ENCODE measurements at regions not wholly inside any gene's neighbourhood (a gene's known extent, or its start where the extent isn't known, plus 50 kb on each side); places are given as distances from the start of the nearest gene placed in this dataset.

DNA sequence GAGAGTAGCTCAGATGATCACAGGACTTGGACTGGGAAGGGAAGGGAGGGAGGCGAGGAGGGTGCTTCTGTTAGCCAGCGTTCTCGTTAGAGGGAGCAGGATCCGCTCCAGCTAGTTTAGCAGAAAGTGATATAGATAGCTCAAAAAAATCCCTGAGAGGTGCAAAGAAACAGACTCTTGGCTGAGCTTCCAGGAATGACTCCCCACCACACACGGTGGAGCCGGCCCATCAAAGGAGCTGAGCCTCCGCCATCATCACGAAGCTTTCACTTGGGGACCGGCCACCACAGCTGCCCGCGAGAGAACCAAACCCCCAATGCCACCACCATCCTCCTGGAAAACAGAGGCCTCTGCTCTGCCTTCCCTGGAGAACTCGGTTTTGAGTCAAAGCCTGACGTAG lies 124.6 kb upstream of the BCL2L14 start:
- no peak for DNase-seq (ENCODE audit: low read depth)
- in situ Hi-C loops (cut with HindIII; ENCODE audit: low pct_unique_long_range_greater_than_20kb, low sequenced_read_pairs) = no loop called here

DNA sequence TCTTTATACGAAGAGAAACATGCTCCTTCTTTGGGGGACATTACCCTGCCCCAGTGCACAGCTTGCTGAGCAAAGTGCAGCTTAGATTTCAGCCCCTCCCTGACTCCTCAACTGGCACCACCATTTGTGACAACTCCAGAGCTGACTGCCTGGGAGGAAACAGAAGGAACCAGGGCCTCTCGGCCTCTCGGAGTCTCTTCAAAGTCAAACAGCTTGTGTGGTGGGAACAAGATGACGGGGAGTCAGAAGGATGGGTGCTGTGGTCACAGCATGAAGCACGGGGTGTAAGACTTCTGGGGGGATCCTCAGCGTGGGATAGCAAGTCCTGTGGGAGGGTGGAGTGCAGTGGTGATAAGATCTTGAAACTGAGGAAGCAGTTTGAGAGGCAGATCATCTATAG lies 123.5 kb upstream of the BCL2L14 start:
- in situ Hi-C loops (cut with HindIII; ENCODE audit: low pct_unique_long_range_greater_than_20kb, low sequenced_read_pairs) = no loop called here
- no peak for DNase-seq (ENCODE audit: low read depth)

DNA sequence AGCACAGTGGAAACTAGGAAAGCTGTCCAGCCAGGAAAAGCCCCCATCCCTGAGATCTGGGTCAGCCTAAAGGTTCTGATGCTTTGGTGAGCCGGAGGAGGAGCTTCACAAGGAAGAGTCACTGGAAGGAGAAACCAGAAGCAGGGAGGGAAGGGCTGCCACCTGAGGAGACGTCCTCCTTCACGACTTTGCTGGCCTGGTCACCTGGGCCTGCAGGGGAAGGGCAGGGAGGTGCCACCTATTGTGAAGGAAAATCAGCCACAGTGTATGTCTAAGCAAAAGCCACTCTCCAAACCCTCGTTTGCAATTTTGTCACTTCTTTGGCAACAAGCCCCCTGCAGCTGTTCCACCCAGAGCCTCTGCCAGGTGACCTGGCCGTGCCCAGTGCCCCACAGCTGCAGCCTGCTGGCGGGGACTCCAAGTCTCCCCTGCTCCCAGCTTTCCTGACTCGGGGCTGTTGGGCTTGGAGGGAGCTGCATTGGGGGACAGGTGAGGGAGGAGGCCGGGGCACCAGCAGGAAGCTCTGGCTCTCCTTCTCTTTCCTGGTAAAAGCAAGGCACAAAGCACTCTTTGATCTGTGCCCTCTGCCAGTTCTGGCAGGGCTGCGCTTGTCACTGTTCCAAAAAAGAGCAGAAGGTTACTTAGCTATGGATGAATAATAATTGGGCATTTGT lies 120.9 kb upstream of the BCL2L14 start:
- no peak for DNase-seq (ENCODE audit: low read depth)
- in situ Hi-C loops (cut with HindIII; ENCODE audit: low pct_unique_long_range_greater_than_20kb, low sequenced_read_pairs) = no loop called here

DNA sequence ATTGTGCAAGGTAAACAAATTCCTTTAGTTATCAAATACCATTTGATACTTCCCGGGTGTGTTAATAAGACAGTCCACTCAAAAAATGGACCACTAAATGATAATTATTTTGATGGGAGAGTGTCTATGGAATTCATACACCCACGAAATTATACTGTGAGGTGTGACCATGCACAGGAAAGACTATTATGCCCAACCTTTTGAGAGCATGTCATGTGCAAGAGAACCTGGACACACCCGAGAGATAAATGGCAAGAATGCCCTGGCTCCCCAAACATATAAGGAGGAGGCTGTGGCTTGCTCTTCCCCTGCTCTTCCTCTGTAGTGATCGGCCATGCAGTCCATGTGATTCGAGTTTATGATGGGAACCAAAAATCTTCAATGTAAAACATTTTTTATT lies 119.5 kb upstream of the BCL2L14 start:
- DNase-seq (ENCODE audit: low read depth) = no peak
- in situ Hi-C loops (cut with HindIII; ENCODE audit: low pct_unique_long_range_greater_than_20kb, low sequenced_read_pairs) = no loop called here

DNA sequence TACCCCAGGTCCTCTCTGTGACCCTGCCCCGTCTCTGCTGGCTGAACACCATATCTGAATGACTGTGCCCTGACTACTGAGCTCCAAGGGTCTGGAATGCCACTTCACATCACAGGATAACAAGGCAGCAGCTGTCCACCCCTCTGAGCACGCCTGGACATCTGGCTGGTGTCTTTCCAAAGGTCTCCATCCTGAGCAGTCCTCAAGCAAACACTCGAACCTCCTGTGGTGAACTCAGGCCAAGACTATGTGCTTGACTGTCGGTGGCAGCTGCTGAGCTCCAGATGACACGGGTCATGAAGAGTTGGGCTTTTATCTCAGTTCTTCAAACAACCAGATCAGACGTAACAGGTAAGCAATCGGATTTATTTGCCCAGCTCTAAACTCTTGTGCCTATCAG lies 117.2 kb upstream of the BCL2L14 start:
- in situ Hi-C loops (cut with HindIII; ENCODE audit: low pct_unique_long_range_greater_than_20kb, low sequenced_read_pairs) = no loop called here
- DNase-seq (ENCODE audit: low read depth) = no peak

DNA sequence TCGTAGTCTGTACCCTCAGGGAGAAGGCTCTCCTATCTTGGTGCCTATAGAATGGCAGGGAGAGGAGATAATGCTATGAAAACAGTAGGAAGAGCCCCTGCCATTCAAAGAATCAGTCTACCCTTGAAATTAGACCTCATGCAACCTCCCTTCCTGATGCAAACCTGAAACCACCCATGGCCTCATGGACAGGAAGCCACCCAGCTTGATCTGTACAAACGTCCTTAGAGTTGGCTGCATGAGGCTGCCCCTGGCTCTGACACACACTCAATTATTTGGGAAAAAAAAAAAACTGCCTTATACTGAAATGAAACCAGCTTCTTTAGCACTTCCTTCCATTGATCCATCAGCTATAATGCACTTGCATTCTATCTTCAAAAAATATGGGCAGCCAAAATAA lies 116.6 kb upstream of the BCL2L14 start:
- in situ Hi-C loops (cut with HindIII; ENCODE audit: low pct_unique_long_range_greater_than_20kb, low sequenced_read_pairs) = no loop called here
- no peak for DNase-seq (ENCODE audit: low read depth)

DNA sequence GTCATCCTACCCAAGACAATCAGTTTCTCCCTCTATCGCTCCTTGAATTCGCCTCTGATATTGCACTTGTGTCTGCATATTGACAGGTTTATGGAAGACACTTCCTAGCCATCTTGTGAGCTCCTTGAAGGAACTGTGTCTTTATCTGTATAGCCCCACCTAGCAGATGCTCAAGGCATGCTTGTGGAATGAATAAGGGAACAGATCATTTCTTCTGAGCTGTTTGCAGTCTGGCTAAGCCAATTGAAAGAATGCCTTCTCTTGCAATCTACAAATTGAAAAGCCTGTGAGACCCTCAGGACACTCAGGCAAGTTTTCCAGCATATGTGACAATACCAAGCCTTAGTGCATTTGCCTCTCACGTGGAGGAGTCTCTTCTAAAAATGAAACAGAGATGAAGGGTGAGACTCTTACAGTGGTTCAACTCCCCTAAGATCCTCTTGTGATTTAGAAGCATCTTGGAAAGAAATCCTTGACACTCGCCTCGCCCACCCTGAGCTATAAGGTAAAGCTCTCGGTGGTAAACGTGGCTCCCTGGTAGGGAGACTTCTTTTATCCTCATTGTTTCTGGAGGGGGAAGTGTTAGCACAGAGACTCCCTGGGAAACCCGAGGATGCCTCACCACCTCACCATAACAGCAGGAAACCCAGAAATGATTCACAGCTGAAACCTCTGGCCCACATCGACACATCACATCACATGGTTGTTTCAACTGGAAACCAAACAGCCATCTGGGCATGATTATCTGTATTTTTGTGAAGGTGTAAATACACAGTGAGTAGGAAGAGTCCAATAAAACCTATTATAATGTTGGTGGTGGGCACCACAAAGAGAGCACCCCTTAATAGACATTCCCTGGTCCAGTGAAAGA lies 112.3 kb upstream of the BCL2L14 start:
- peak; percentile 35 for DNase-seq (ENCODE audit: low read depth)
- in situ Hi-C loops (cut with HindIII; ENCODE audit: low pct_unique_long_range_greater_than_20kb, low sequenced_read_pairs) = no loop called here

DNA sequence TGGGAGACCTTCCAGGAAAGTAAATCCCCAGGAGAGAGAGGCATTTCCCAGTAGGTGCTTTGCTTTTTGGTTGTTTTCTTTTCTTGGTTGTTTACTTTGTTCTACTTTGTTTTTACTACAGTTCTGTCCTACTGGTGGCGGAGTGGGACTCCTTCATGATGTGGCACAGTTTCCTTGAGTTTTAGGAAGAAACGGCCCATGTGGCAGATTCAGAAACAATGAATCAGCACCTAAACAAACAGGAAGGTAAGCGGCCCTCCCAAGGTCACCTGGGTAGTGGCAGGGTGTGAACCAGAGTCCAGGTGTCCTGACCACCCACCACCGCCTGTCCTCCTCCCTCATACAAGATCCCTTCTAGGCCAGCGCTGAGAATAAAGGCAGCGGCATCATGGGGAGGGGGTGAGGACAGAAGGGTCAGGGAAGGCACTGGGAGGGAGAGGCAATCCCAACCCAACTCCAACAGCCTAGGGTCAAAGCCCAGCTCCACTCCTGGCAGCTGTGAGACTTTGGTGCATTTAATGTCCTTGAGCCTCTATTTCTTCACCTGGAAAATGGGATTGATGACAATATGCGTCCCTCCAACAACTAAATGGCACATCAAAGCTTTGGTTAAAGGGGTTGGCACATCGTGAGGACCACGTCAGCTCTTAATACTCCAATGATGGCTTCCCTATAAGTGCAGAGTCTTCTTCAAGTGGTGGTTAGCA lies 111.5 kb upstream of the BCL2L14 start:
- in situ Hi-C loops (cut with HindIII; ENCODE audit: low pct_unique_long_range_greater_than_20kb, low sequenced_read_pairs) = no loop called here
- peak; percentile 16 for DNase-seq (ENCODE audit: low read depth)

DNA sequence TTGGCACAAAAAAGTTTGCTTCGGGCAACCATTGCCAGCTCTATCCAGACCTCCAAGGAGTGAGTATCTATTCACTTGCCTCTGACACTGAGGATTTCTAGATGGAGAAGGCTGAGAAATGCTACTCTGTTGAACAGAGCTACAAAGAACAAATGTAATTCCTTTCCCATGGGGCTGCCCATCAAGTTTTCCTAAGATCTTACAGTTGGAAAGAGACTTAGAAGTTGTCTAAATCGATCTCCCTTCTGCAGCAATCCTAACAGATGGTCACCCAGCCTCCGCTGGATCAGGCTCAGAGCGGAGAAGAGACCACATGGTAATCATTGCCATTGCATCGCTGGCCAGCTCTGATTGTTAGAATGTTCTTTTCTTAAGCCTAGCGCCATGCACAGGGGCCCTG lies 110.1 kb upstream of the BCL2L14 start:
- DNase-seq (ENCODE audit: low read depth) = no peak
- in situ Hi-C loops (cut with HindIII; ENCODE audit: low pct_unique_long_range_greater_than_20kb, low sequenced_read_pairs) = no loop called here

DNA sequence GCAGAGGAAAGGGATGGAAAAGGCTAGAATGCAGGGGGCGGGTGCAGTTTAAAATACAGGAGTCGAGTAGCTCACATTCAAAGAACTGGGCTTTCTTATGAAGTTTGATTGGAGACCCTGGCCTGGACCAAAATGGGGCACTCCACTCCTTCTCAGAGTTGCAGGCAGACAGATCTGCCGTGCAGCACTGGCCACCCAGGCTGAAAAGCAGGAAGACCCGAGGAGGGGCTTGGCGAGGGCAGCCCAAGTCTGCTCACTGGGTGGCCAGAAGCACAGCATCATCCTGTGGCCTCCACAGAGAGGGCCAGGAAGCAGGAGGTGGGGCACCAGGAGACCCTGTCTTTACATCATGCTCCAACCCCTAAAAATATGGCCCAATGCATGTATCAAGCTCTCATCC lies 109.1 kb upstream of the BCL2L14 start:
- in situ Hi-C loops (cut with HindIII; ENCODE audit: low pct_unique_long_range_greater_than_20kb, low sequenced_read_pairs) = no loop called here
- DNase-seq (ENCODE audit: low read depth) = no peak

DNA sequence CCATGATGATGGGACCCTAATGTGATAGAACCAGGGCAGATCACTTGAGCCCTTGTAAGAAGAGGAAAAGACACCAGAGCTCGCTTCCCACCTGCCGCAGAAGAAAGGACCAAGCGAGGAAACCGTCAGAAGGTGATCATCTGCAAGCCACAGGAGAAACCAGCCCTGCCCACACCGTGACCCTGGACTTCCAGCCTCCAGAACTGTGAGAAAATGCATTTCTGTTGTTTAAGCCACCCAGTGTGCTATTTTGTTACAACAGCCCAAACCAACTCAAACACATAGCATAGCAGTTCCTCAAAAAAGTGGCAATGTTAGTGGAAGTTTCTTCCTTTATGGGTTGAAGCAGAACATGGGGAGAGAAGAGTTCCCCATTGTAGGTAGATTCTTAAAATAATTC lies 107.9 kb upstream of the BCL2L14 start:
- DNase-seq (ENCODE audit: low read depth) = no peak
- in situ Hi-C loops (cut with HindIII; ENCODE audit: low pct_unique_long_range_greater_than_20kb, low sequenced_read_pairs) = no loop called here

DNA sequence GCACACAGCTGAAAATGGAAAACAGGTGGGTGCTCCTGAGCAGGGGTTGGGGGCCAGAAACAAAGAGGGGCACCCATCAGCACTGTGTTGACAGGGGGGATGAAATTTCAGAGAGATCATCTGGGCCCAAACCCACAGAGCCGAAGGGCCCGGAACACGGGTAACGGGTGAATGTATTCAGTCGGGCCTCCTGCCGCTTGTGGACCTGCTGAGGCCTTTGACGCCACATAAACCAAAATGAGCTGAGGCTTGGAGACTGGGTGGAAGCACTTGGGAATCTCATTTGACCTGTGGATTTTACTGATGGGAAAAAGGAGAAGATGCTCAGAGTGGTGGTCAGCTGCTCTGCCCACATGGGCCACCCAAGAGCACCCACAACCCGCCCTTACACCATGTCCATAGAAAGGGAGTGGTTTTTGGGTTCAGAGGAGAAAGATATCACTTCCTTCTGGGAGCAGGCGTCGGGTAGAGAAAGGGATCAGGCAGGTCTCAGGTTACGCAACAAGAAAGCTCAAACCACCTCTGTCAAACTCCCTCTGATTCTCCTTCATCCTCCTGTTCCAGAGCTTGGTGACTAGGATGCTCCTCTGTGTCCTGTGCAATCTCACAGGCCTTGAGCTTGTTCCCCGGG lies 106.8 kb upstream of the BCL2L14 start:
- in situ Hi-C loops (cut with HindIII; ENCODE audit: low pct_unique_long_range_greater_than_20kb, low sequenced_read_pairs) = no loop called here
- DNase-seq (ENCODE audit: low read depth) = no peak

DNA sequence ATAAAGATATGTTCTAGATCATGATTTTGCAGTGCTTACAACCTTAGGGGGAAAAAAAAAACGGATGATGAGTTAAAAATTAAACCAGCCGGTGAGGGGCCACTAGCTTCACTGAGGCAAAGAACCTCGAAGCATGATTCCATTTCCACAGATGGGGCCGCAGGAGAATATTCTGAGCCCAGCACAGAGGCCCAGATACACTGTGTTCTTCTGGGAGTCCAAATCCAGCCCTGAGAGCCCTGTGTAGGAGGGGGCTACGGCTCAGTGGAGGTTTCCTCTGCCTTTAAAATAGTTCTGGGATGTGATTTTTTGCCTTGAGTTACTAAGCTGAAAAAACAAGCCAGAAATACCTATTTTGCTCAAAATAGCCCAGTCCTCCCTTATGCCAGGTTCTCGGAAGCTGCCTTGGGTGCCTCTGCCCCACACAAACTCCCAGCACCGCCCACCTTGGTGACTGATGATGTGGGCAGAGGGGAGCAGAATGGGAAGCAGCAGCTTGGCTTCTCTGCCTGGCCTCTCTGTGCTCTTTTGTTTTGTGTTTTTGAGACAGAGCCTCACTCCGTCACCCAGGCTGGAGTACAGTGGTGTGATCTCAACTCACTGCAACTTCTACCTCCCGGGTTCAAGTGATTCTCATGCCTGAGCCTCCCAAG lies 105.4 kb upstream of the BCL2L14 start:
- no peak for DNase-seq (ENCODE audit: low read depth)

DNA sequence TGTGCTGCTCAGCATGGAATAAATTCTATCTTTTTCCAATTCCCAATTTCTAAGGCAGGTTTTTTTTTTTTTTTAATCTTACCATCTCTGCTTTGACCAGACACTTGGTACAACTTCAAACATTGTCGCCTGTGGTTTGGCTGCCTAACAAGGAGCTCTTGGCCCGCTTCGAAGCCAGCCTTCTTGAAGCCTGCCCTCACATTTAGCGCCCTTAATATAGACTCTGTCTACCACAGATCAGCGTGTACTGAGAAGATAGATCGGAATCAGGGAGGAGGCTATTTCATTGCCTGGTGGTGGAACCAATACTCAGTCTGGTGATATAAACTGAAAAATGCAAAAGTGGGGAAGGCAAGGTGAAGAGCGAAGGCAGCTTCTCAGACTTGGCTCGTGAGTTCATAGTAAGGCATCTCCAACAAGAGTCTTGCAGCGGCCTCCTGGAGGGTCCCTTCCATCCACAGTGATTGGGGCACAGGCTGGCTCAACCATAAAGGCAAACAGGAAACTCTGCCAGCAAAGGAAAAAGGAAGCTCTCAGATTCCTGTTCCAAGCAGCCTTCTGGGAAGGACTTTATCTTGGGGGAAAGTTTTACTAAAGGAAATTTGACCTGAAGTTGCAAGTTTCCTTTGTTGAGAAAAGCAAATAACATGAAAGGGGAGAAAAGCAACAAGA lies 103.2 kb upstream of the BCL2L14 start:
- DNase-seq (ENCODE audit: low read depth) = no peak
- in situ Hi-C loops (cut with HindIII; ENCODE audit: low pct_unique_long_range_greater_than_20kb, low sequenced_read_pairs) = no loop called here

More for the DNA sequence above, 105.4 kb upstream of the BCL2L14 start:
- in situ Hi-C loops (cut with HindIII; ENCODE audit: low pct_unique_long_range_greater_than_20kb, low sequenced_read_pairs) = no loop called here

DNA sequence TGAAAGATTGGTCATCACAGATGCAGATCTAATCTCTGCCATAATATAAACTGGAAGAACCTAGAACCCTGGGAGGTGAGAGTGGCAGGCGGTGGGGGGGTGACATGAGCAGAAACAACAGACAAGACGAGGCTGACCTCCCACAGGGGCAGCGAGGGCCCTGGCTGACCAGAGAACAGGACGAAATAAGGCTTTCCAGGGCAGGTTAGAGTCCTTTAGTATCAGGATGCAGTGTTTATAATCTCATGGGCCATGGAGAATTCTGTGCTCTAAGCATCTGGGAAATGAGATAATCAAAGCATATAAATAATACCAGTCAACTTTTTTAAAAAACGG lies 102.7 kb upstream of the BCL2L14 start:
- in situ Hi-C loops (cut with HindIII; ENCODE audit: low pct_unique_long_range_greater_than_20kb, low sequenced_read_pairs) = no loop called here

DNA sequence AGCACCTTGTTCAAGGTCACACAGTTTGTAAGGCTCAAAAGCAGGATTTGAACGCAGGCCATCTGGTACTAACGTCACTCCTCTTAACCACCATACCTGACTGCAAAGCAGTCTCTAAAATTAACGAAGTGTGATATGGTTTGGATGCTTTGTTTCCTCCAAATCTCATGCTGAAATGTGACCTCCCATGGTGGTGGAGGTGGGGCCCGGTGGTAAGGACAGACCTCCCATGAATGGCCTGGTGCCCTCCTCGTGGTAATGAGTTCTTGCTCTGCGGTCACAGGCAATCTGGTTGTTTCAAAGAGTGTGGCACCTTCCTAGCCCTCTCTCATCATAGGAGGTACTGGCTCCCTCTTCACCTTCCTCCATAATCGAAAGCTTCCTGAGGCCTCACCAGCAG lies 102.2 kb upstream of the BCL2L14 start:
- DNase-seq (ENCODE audit: low read depth) = no peak
- in situ Hi-C loops (cut with HindIII; ENCODE audit: low pct_unique_long_range_greater_than_20kb, low sequenced_read_pairs) = no loop called here

More for the DNA sequence above, 102.7 kb upstream of the BCL2L14 start:
- DNase-seq (ENCODE audit: low read depth) = no peak

DNA sequence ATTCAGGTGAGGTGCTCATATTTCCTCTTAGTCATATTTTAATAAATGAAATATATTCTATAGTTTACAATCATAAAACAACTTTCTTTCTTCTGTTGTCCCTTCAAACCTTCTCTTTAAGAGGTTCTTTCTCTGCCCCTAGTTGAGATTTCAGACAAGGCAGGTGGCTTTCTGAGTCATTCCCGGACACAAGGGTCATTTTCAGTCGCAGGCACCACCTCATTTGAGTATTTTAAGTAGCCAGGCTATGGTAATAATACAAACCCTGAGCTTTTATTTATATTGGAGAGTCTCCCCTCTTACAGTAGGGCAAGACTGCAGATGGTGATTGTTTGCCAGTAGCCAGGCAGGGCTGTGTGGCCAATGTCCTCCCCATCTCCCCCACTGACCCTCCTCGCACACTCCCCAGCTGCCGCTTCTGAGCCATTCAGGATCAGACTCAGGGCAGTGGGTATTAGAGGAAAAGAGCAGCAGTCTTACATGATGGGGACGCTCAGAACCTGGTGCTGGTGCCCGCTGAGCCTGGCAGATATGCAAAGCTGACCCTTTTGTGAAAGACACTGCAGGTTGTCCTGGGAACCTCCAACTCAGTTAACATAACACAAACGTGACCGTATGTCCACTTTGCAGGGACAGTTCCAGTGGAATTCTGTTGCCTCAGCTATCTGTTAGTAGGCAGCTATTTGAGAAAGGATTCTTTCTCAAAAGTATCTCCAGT lies 101.1 kb upstream of the BCL2L14 start:
- in situ Hi-C loops (cut with HindIII; ENCODE audit: low pct_unique_long_range_greater_than_20kb, low sequenced_read_pairs) = no loop called here
- DNase-seq (ENCODE audit: low read depth) = no peak

Data from Caki2 (cell line).